Liver (tissue), 3 donors: ENCODE measurements at regions not wholly inside any gene's neighbourhood (a gene's known extent, or its start where the extent isn't known, plus 50 kb on each side); places are given as distances from the start of the nearest gene placed in this dataset.
A peak's percentile ranks its signal among the peaks of the same experiment; 100 is the strongest.

Source experiments
- FOXA1 ChIP-seq: IDR thresholded peaks from 2 replicates; pipeline ENCODE4 v1.6.1; 2016; ENCODE audit warnings: antibody characterized with exemption
- HNF4A ChIP-seq, 2 donors: conservative IDR thresholded peaks; 2 replicates each; pipeline ENCODE4 v1.6.1; 2016; ENCODE audit warnings: antibody characterized with exemption in 2 of 2, mild to moderate bottlenecking in 2 of 2
- RAD21 ChIP-seq, 2 donors: IDR thresholded peaks; 2 replicates each; pipeline ENCODE4 v1.6.1; 2016; ENCODE audit warnings: antibody characterized with exemption in 2 of 2, mild to moderate bottlenecking in 2 of 2
- RXRA ChIP-seq, 2 donors: IDR thresholded peaks; 2 replicates each; pipeline ENCODE4 v1.6.1; 2017 to 2018; ENCODE audit warnings: antibody characterized with exemption in 2 of 2, mild to moderate bottlenecking in 1 of 2
- TAF1 ChIP-seq: conservative IDR thresholded peaks from 2 replicates; pipeline ENCODE4 v1.6.1; 2016; ENCODE audit warnings: antibody characterized with exemption, mild to moderate bottlenecking
- TF ChIP-seq, protein P1 (sequence below): fragments of 150-350 bp; IDR thresholded peaks from 2 replicates; pipeline ENCODE4 v1.5.1; 2017; ENCODE audit warnings: improper control_type of control experiment, low read depth, low read length; ENCODE audit not compliant: missing input control
- donor health status: healthy.
- donor health status: healthy.

DNA sequence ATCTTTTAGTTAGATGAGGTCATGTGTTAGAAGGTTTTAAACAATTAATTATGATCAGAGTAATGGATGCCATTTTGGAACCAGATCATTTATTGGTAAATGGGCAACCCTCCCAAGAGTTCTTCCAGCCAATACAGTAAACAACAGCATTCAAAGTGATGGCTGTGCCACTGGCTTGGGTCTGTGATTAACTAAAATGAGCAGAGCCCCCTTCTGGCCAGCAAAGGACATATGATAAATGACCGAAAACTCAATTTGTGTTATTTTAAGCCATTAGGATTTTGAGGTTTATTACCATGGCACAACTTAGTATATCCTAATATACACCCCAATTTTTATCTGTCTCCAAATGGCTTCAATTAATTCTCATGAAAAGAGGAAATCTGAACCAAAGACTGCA is 90.8 kb upstream of the NPFFR2 start:
- TF ChIP-seq, protein P1, sequence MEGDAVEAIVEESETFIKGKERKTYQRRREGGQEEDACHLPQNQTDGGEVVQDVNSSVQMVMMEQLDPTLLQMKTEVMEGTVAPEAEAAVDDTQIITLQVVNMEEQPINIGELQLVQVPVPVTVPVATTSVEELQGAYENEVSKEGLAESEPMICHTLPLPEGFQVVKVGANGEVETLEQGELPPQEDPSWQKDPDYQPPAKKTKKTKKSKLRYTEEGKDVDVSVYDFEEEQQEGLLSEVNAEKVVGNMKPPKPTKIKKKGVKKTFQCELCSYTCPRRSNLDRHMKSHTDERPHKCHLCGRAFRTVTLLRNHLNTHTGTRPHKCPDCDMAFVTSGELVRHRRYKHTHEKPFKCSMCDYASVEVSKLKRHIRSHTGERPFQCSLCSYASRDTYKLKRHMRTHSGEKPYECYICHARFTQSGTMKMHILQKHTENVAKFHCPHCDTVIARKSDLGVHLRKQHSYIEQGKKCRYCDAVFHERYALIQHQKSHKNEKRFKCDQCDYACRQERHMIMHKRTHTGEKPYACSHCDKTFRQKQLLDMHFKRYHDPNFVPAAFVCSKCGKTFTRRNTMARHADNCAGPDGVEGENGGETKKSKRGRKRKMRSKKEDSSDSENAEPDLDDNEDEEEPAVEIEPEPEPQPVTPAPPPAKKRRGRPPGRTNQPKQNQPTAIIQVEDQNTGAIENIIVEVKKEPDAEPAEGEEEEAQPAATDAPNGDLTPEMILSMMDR, result peak; percentile 65
- no peak for TF ChIP-seq HNF4A (conservative IDR thresholded peaks at IDR 0.05)
- TF ChIP-seq FOXA1, result peak; percentile 18
- no peak for TF ChIP-seq TAF1
- TF ChIP-seq RAD21 (IDR thresholded peaks at IDR 0.05), result peak; percentile 90 to 92
- no peak for TF ChIP-seq RXRA (IDR thresholded peaks at IDR 0.05)
